ENCODE measurements at regions not wholly inside any gene's neighbourhood (a gene's known extent, or its start where the extent isn't known, plus 50 kb on each side); places are given as distances from the start of the nearest gene placed in this dataset.
"Not testable (repeated sequence)": the region's sequence is repeated elsewhere in the genome, so short reads cannot be mapped to it uniquely, and the experiment has no call there.

DNA sequence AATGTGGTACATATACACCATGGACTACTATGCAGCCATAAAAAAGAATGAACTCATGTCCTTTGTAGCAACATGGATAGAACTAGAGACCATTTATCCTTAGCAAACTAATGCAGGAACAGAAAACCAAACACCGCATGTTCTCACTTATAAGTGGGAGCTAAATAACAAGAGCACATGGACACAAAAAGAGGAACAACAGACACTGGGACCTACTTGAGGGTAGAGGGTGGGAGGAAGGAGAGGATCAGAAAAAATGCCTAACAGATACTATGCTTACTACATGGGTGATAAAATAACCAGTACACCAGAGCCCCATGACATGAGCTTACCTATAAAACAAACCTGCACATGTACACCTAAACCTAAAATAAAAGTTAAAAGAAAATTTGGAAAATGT lies 82.0 kb upstream of the ADRB2 start:
- DNase-seq, result not testable (repeated sequence)

DNA sequence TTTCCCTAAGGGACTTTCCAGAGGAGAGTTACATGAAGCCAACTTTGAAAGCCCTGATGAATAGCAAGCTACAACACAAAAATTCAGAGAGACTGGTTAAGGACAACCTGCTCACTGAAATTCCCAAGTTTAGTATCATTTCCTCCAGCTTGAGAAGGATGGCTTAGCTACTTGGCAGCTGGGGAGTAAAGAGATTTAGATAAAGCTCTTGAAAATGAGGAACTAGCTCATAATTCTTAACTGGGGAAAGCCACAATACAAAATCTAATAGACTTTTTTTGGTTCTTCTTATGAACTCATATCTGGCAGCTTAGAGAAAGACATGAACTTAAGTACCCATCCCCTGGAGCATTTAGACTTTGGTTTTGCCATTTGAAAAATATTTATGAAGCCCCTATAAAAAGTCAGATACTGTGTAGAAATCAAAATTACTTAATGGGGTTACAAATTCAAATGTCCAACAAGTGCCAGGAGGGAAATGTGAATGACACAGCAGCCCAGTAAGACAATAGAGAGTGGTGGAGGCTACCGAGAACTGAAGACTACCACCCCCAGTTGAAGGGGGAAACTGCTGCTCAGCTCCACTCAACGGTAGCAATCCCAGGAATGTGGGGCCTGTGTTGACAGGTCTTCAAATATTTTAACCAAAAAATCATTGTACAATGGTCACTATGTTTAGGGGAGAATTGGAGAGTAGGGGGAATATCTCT lies 79.4 kb upstream of the ADRB2 start:
- DNase-seq, result no peak

- DNase-seq, result no peak
Measured at GRCh38 chr5:148747536-148747906, 78.9 kb upstream of the ADRB2 start.

DNA sequence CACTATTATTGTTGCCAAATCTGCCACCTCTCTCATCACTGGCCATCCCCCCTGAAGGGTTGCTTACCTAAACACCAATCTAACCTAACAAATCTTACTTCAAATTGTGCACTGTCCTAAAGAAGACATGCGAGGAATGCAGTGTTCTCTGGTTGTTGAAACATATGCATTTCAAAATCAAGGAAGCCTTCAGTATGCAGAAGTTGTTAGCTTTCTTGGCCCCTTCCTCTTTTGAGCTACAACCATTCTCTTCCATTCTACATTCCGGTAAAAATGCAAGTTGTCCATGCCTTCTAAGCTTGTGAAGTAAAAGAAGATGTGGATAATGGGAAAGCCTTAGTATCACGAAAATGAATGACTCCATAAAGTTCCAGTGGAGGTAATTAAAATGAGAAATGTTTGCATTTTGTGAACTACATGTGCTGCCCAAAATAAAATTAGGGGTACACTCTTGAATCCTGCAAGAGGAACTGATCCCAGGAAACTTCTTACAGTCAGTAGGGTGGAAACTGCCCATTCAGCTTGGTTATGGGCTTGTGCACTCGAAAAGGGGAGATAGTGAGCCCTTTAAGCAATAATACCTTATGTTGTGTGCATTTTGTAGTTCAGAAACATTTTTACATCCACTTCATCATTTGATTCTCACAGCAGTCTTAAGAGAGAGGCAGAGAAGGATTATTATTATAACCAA lies 77.6 kb upstream of the ADRB2 start:
- no peak for DNase-seq

DNA sequence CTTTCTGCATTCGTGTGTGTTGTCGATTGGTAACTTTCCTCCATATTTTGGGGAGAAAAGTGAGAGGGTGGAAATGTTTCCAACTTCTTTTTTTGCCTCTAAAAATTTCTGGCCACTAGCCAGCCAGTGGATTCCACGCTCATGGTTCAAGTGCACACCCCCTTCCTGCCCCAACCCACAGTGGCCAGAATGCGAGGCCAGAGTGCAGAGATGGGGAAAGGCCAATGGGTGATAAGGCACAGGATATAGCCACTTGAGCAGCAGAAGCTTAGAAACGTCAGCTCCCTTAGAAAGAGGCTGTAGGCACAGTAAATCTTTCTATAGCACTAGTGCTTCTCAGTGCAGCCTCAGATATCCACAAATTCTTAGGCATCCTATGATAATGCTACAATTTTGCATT lies 75.8 kb upstream of the ADRB2 start:
- no peak for DNase-seq

- DNase-seq, result no peak
Measured at GRCh38 chr5:148751025-148751424, 75.4 kb upstream of the ADRB2 start.

GRCh38 chr5:148752375-148752774 lies 74.0 kb upstream of the ADRB2 start:
- not testable (repeated sequence) for DNase-seq

DNA sequence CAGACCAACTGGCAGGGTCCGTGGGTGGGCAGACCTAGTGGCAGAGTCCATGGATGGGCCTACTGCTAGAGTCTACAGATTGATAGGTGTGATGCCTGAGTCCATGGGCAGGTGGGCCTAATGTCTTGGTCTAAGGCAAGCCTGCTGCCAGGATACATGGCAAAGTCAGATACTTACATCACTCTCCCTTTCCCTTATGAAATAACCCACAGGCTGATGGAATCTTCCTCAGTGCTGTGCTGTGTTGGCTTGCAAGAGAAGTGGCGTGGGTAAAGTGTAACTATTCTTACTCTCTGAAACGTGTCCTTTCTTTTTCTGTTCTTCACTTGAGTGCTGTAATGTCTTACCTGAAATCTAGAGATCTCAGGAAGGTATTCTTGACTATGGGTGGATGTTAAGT lies 67.3 kb upstream of the ADRB2 start:
- DNase-seq, result no peak

DNA sequence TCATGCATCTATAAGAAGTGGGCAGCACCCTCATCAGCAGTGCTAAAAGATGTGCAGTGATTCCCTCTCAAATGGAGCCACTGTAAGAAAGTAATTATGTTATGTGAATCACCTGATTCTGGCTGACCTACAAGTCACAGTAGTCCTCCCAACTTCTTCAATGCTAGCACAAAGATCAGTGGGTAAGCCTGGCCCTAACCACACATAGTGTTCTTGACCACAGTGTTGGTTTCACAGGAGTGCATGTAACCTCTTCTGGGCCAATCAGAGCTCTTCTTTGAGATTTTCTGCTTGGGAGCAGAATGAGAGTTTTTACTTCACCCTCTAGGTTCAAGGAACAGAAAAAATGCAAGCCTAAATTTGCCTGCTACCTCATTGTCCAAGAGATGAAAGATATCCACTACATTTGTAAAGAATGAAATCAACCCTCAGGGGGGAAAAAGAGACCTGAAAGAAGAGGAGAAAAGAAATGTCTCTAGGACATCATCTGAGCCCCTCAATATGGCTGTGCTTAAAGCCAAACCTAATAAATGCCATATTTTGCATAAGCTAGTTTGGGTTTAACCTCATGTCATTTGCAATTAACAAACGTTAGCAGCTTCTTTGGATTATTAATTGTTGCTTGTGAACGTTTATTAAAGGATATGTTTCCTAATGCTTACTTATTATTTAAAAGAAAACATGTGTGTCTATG lies 65.3 kb upstream of the ADRB2 start:
- no peak for DNase-seq

GRCh38 chr5:148763996-148764395 lies 62.4 kb upstream of the ADRB2 start:
- no peak for DNase-seq

GRCh38 chr5:148765061-148765460 lies 61.4 kb upstream of the ADRB2 start:
- DNase-seq, result no peak

- no peak for DNase-seq
Measured at GRCh38 chr5:148768806-148769415, 57.5 kb upstream of the ADRB2 start.

DNA sequence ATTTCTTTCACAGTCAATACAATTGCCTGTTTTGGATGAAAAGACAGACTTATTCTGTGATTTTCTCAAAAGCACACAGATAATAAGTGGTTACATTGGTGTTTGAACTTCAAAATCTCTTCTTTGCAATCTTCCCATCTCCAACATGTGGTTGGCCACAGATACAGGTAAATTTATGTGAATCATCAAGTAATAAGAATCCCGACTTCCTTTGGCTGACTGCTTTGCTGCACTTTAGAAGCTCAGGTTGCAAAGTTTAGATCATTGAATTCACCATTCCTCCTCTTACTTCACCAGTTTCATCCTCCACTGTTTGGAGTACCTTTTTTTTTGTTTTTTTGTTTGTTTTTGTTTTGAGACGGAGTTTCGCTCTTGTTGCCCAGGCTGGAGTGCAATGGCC lies 56.5 kb upstream of the ADRB2 start:
- DNase-seq, result no peak

DNA sequence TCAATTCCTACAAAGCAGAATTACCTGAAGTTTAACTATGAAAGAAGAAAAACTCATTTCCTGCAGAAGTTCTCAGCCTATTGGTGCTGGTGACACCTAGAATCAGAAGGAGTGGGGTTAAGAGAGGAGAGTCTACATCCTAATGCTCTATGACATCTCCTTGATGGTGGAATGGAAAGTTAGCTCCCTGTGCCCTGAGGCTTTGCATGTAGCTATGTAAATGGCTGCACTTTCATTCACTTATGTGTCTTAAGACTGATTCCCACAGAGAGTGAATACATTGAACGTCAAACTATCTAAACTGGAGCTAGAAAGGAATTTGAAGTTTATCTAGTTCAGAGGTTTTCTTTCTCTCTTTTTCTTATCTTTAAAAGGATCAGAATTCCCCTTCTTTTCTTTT lies 52.1 kb upstream of the ADRB2 start:
- no peak for DNase-seq

DNA sequence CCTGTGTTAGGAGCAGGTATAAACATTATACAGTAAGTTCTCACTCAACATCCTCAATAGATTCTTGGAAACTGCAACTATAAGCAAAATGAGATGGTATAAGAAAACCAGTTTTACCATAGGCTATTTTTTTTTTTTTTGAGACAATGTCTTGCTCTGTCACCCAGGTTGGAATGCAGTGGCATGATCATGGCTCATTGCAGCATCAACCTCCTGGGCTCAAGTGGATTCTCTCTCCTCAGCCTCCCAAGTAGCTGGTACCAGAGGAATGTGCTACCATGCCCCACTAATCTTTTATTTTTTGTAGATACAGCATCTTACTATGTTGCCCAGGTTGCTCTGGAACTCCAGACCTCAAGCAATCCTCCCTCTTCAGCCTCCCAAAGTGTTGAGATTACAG lies 50.1 kb upstream of the ADRB2 start:
- DNase-seq, result no peak

Measured in T1000 (cell line).